Right lobe of liver (tissue), 4 donors: ENCODE measurements at regions not wholly inside any gene's neighbourhood (a gene's known extent, or its start where the extent isn't known, plus 50 kb on each side); places are given as distances from the start of the nearest gene placed in this dataset.

Experiments
- CTCF ChIP-seq, 4 donors: fragments of 200-600 bp in 3 of 4; fragments of 450-650 bp in 1 of 4; IDR thresholded peaks; one replicate each; pipeline versions ENCODE4 v1.5.1 to v1.8.0; 2016 to 2022; ENCODE audit warnings: antibody characterized with exemption in 4 of 4, mild to moderate bottlenecking in 2 of 4
- POLR2A ChIP-seq: fragments of 450-650 bp; IDR thresholded peaks from one replicate; pipeline ENCODE4 v1.6.1; 2017; ENCODE audit warnings: antibody characterized with exemption, mild to moderate bottlenecking
- donor health status: DM: no; HTN: no; CAD: no.
- donor health status: DM: no; HTN: no; CAD: no.
- donor health status: DM: no; HTN: yes; CAD: no.

GRCh38 chr16:26645614-26646013, 421.1 kb upstream of the C16orf82 start:
- peak; percentile 14 to 38 (median 23) for TF ChIP-seq CTCF (IDR thresholded peaks at IDR 0.05)
- no peak for TF ChIP-seq POLR2A
